WTC11 (cell line): ENCODE measurements at regions not wholly inside any gene's neighbourhood (a gene's known extent, or its start where the extent isn't known, plus 50 kb on each side); places are given as distances from the start of the nearest gene placed in this dataset.

Experiments
- ATAC-seq: fragments of 200-7000 bp; cut with Tn5 transposase; 2 replicates; pipeline ENCODE4 v1.10.0; 2021; ENCODE audit warnings: mild to moderate bottlenecking, moderate library complexity
- CTCF ChIA-PET: fragments of 300-600 bp; sonication (Branson Sonifier 250); formaldehyde crosslinking; loops from one replicate; lab custom pipeline; 2021; ENCODE audit warnings: antibody characterized with exemption; lab: Charles Lee
- POLR2A ChIA-PET: fragments of 350-600 bp; sonication (Branson Sonifier 250); formaldehyde crosslinking; loops from one replicate; lab custom pipeline; 2021; ENCODE audit warnings: antibody characterized with exemption; lab: Charles Lee
- DNase-seq: peaks from one replicate; pipeline ENCODE4 v3.0.0; 2021; ENCODE audit warnings: low spot score
- H3K27ac Mint-ChIP-seq: 2 replicates; pipeline ENCODE4 v1.8.0; 2021; ENCODE audit warnings: mixed read lengths
- H3K27me3 Mint-ChIP-seq: 2 replicates; pipeline ENCODE4 v1.8.0; 2021; ENCODE audit warnings: low read depth, mild to moderate bottlenecking, moderate library complexity, mixed read lengths
- H3K36me3 Mint-ChIP-seq: 2 replicates; pipeline ENCODE4 v1.8.0; 2021; ENCODE audit warnings: mixed read lengths
- H3K4me1 Mint-ChIP-seq: 2 replicates; pipeline ENCODE4 v1.8.0; 2022; ENCODE audit warnings: mixed read lengths
- H3K4me3 Mint-ChIP-seq: 2 replicates; pipeline ENCODE4 v1.8.0; 2021; ENCODE audit warnings: mild to moderate bottlenecking, moderate library complexity, mixed read lengths
- H3K9me3 Mint-ChIP-seq: 2 replicates; pipeline ENCODE4 v1.8.0; 2021; ENCODE audit warnings: mixed read lengths
- AFF4 ChIP-seq: sonication (generic); formaldehyde crosslinking; IDR thresholded peaks from 2 replicates; pipeline ENCODE4 v1.8.1; 2023; ENCODE audit warnings: mild to moderate bottlenecking, missing genetic modification reagents, borderline replicate concordance
- ATF1 ChIP-seq: sonication (generic); formaldehyde crosslinking; IDR thresholded peaks from 2 replicates; pipeline ENCODE4 v1.8.1; 2023; ENCODE audit warnings: mild to moderate bottlenecking, moderate library complexity, missing genetic modification reagents
- CREB1 ChIP-seq: sonication (generic); formaldehyde crosslinking; IDR thresholded peaks from 2 replicates; pipeline ENCODE4 v1.8.0; 2023; ENCODE audit warnings: mild to moderate bottlenecking, missing genetic modification reagents
- CREM ChIP-seq: sonication (generic); formaldehyde crosslinking; IDR thresholded peaks from 2 replicates; pipeline ENCODE4 v1.8.1; 2022; ENCODE audit warnings: mild to moderate bottlenecking, missing genetic modification reagents, moderate library complexity
- ESRRA ChIP-seq: sonication (generic); formaldehyde crosslinking; IDR thresholded peaks from 2 replicates; pipeline ENCODE4 v1.8.1; 2022; ENCODE audit warnings: mild to moderate bottlenecking, missing genetic modification reagents, borderline replicate concordance
- FOXJ3 ChIP-seq: sonication (generic); formaldehyde crosslinking; IDR thresholded peaks from 2 replicates; pipeline ENCODE4 v1.9.0; 2021; ENCODE audit warnings: missing genetic modification reagents, mild to moderate bottlenecking, borderline replicate concordance
- FOXK1 ChIP-seq: sonication (generic); formaldehyde crosslinking; IDR thresholded peaks from 2 replicates; pipeline ENCODE4 v1.8.0; 2022; ENCODE audit warnings: mild to moderate bottlenecking, moderate library complexity, missing genetic modification reagents
- FOXP1 ChIP-seq: sonication (generic); formaldehyde crosslinking; IDR thresholded peaks from 2 replicates; pipeline ENCODE4 v1.8.0; 2022; ENCODE audit warnings: missing genetic modification reagents, mild to moderate bottlenecking, moderate library complexity, borderline replicate concordance
- GABPB1 ChIP-seq: sonication (generic); formaldehyde crosslinking; IDR thresholded peaks from 2 replicates; pipeline ENCODE4 v1.8.1; 2023; ENCODE audit warnings: mild to moderate bottlenecking, missing genetic modification reagents
- HMGA2 ChIP-seq: fragments of 250-450 bp; sonication (Bioruptor Pico); IDR thresholded peaks from 2 replicates; pipeline ENCODE4 v1.4.0; 2021; ENCODE audit warnings: mild to moderate bottlenecking, moderate library complexity
- PRDM15 ChIP-seq: sonication (generic); formaldehyde crosslinking; IDR thresholded peaks from 2 replicates; pipeline ENCODE4 v1.8.0; 2022; ENCODE audit warnings: missing genetic modification reagents
- SOX15 ChIP-seq: fragments of 250-450 bp; sonication (Bioruptor Pico); IDR thresholded peaks from 2 replicates; pipeline ENCODE4 v1.9.0; 2021; ENCODE audit warnings: mild to moderate bottlenecking
- ZNF232 ChIP-seq: sonication (generic); formaldehyde crosslinking; IDR thresholded peaks from 2 replicates; pipeline ENCODE4 v1.8.0; 2022; ENCODE audit warnings: mild to moderate bottlenecking, missing genetic modification reagents
- ZNF263 ChIP-seq: sonication (generic); formaldehyde crosslinking; IDR thresholded peaks from 2 replicates; pipeline ENCODE4 v1.8.1; 2022; ENCODE audit warnings: low read depth, mild to moderate bottlenecking, moderate library complexity, missing genetic modification reagents
- TF ChIP-seq, protein P1 (sequence below): sonication (generic); formaldehyde crosslinking; IDR thresholded peaks from 2 replicates; pipeline ENCODE4 v1.8.0; 2023; ENCODE audit warnings: missing genetic modification reagents
- TF ChIP-seq, protein P2 (sequence below): fragments of 250-450 bp; sonication (Bioruptor Pico); IDR thresholded peaks from 2 replicates; pipeline ENCODE4 v1.9.0; 2021; ENCODE audit warnings: mild to moderate bottlenecking
- TF ChIP-seq, protein P3 (sequence below): sonication (generic); formaldehyde crosslinking; IDR thresholded peaks from 2 replicates; pipeline ENCODE4 v1.8.1; 2022; ENCODE audit warnings: missing genetic modification reagents, borderline replicate concordance
- TF ChIP-seq, protein P4 (sequence below): fragments of 200-600 bp; IDR thresholded peaks from 2 replicates; pipeline ENCODE4 v1.8.0; 2022; ENCODE audit warnings: antibody characterized with exemption
- TF ChIP-seq, protein P5 (sequence below): sonication (generic); formaldehyde crosslinking; IDR thresholded peaks from 2 replicates; pipeline ENCODE4 v1.8.1; 2023; ENCODE audit warnings: mild to moderate bottlenecking, missing genetic modification reagents

DNA sequence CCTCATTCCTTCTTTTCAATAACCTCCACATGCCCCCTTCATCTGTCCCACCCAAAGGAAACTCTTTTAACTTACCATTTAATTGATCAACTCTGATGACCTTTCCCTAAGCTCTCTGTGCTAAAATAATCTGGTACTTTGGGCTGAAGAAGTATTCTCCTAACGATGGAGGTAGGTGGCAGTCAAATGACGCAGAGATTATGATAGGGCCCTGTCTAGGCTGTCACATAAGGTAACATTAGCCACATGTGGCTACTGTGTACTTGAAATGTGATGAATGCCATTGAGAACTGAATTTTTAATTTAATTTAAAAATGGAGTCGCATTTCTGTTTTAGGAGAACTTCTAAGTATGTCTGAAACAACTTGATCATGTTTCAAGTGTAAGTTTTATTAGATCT, 140.5 kb upstream of the TNP1 start:
- peaks cover 2% of the 10 kb centered on the region for H3K27me3 Mint-ChIP-seq
- ChIA-PET POLR2A (interaction anchor here (0.6 kb wide), 1 partner anchor 235 kb away, joined by 5 read pairs; no protein-coding TSS in a partner anchor), CTCF (no interaction called here)
- DNase-seq (no peak), ATAC-seq (no peak)
- no peaks in the 10 kb centered on the region for H3K36me3 Mint-ChIP-seq
- H3K27ac Mint-ChIP-seq: no peak overlapping the region
- peaks cover 3% of the 10 kb centered on the region; the same call in 1 of the 2 replicates for H3K9me3 Mint-ChIP-seq
- TF ChIP-seq HMGA2 (CRISPR knock-in tag): no peak
- TF ChIP-seq ESRRA (CRISPR knock-in tag): no peak
- TF ChIP-seq, protein P1, sequence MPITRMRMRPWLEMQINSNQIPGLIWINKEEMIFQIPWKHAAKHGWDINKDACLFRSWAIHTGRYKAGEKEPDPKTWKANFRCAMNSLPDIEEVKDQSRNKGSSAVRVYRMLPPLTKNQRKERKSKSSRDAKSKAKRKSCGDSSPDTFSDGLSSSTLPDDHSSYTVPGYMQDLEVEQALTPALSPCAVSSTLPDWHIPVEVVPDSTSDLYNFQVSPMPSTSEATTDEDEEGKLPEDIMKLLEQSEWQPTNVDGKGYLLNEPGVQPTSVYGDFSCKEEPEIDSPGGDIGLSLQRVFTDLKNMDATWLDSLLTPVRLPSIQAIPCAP: no peak
- TF ChIP-seq, protein P2, sequence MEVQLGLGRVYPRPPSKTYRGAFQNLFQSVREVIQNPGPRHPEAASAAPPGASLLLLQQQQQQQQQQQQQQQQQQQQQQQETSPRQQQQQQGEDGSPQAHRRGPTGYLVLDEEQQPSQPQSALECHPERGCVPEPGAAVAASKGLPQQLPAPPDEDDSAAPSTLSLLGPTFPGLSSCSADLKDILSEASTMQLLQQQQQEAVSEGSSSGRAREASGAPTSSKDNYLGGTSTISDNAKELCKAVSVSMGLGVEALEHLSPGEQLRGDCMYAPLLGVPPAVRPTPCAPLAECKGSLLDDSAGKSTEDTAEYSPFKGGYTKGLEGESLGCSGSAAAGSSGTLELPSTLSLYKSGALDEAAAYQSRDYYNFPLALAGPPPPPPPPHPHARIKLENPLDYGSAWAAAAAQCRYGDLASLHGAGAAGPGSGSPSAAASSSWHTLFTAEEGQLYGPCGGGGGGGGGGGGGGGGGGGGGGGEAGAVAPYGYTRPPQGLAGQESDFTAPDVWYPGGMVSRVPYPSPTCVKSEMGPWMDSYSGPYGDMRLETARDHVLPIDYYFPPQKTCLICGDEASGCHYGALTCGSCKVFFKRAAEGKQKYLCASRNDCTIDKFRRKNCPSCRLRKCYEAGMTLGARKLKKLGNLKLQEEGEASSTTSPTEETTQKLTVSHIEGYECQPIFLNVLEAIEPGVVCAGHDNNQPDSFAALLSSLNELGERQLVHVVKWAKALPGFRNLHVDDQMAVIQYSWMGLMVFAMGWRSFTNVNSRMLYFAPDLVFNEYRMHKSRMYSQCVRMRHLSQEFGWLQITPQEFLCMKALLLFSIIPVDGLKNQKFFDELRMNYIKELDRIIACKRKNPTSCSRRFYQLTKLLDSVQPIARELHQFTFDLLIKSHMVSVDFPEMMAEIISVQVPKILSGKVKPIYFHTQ (CRISPR knock-in tag): no peak
- no peak for TF ChIP-seq FOXK1 (CRISPR knock-in tag)
- no peak for TF ChIP-seq FOXJ3
- no peak for TF ChIP-seq CREM (CRISPR knock-in tag)
- TF ChIP-seq, protein P3, sequence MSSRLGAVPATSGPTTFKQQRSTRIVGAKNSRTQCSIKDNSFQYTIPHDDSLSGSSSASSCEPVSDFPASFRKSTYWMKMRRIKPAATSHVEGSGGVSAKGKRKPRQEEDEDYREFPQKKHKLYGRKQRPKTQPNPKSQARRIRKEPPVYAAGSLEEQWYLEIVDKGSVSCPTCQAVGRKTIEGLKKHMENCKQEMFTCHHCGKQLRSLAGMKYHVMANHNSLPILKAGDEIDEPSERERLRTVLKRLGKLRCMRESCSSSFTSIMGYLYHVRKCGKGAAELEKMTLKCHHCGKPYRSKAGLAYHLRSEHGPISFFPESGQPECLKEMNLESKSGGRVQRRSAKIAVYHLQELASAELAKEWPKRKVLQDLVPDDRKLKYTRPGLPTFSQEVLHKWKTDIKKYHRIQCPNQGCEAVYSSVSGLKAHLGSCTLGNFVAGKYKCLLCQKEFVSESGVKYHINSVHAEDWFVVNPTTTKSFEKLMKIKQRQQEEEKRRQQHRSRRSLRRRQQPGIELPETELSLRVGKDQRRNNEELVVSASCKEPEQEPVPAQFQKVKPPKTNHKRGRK (CRISPR knock-in tag): no peak
- TF ChIP-seq, protein P4, sequence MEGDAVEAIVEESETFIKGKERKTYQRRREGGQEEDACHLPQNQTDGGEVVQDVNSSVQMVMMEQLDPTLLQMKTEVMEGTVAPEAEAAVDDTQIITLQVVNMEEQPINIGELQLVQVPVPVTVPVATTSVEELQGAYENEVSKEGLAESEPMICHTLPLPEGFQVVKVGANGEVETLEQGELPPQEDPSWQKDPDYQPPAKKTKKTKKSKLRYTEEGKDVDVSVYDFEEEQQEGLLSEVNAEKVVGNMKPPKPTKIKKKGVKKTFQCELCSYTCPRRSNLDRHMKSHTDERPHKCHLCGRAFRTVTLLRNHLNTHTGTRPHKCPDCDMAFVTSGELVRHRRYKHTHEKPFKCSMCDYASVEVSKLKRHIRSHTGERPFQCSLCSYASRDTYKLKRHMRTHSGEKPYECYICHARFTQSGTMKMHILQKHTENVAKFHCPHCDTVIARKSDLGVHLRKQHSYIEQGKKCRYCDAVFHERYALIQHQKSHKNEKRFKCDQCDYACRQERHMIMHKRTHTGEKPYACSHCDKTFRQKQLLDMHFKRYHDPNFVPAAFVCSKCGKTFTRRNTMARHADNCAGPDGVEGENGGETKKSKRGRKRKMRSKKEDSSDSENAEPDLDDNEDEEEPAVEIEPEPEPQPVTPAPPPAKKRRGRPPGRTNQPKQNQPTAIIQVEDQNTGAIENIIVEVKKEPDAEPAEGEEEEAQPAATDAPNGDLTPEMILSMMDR: no peak
- no peak for TF ChIP-seq FOXP1 (CRISPR knock-in tag)
- TF ChIP-seq ATF1 (CRISPR knock-in tag): no peak
- TF ChIP-seq AFF4: no peak
- TF ChIP-seq ZNF263: no peak
- TF ChIP-seq SOX15: no peak
- no peak for TF ChIP-seq GABPB1 (CRISPR knock-in tag)
- no peak for TF ChIP-seq CREB1 (CRISPR knock-in tag)
- no peak for TF ChIP-seq PRDM15 (CRISPR knock-in tag)
- no peak for TF ChIP-seq ZNF232 (CRISPR knock-in tag)
- TF ChIP-seq, protein P5, sequence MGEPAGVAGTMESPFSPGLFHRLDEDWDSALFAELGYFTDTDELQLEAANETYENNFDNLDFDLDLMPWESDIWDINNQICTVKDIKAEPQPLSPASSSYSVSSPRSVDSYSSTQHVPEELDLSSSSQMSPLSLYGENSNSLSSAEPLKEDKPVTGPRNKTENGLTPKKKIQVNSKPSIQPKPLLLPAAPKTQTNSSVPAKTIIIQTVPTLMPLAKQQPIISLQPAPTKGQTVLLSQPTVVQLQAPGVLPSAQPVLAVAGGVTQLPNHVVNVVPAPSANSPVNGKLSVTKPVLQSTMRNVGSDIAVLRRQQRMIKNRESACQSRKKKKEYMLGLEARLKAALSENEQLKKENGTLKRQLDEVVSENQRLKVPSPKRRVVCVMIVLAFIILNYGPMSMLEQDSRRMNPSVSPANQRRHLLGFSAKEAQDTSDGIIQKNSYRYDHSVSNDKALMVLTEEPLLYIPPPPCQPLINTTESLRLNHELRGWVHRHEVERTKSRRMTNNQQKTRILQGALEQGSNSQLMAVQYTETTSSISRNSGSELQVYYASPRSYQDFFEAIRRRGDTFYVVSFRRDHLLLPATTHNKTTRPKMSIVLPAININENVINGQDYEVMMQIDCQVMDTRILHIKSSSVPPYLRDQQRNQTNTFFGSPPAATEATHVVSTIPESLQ (CRISPR knock-in tag): no peak
- H3K4me3 Mint-ChIP-seq: no peak overlapping the region
- H3K4me1 Mint-ChIP-seq: peaks cover 2% of the 10 kb centered on the region; the same call in 1 of the 2 replicates
